NCI-H2227 (cell line): ENCODE measurements at regions not wholly inside any gene's neighbourhood (a gene's known extent, or its start where the extent isn't known, plus 50 kb on each side); places are given as distances from the start of the nearest gene placed in this dataset.
A peak's percentile ranks its signal among the peaks of the same experiment; 100 is the strongest.

Experiments
- DNase-seq: peaks from one replicate; lab custom pipeline; 2025; ENCODE audit not compliant: unreplicated experiment; lab: John Stamatoyannopoulos, UW

DNA sequence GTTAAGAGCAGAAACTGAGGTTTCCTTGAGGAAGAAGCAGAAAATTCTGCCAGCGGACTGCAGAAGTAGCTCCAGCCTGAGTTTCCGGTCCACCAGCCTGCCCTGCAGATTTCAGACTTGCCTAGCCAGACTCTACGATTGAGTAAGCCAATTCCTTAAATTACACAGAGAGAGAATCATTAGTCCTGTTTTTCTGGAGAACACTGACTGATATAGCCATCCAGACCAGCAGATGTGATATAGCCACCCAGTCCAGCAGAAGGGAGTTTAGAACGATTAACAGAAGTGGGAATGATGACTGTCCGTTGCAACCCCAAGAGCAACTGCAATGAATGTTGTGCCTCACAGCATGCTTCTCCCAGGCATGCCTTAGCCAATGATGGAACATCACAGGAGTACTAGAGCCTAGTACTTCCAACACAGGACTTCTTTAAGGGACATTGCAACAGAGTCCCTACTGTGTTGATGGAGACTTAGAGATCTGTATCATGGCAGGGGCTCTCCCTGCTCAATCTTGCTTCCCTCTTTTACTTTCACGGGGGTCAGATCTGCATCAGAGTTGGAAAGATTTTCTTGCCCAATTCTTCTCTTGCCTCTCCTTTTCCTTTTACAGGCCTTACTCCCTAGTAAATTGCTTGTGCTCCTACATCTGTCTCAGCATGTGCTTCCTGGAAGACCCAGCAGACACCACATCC is 264.6 kb upstream of the CLNK start:
- DNase-seq: no peak

- DNase-seq: no peak
Observed at GRCh38 chr4:10947898-10948297, 263.3 kb upstream of the CLNK start.

- DNase-seq: no peak
Observed at GRCh38 chr4:10944321-10944720, 259.8 kb upstream of the CLNK start.

DNA sequence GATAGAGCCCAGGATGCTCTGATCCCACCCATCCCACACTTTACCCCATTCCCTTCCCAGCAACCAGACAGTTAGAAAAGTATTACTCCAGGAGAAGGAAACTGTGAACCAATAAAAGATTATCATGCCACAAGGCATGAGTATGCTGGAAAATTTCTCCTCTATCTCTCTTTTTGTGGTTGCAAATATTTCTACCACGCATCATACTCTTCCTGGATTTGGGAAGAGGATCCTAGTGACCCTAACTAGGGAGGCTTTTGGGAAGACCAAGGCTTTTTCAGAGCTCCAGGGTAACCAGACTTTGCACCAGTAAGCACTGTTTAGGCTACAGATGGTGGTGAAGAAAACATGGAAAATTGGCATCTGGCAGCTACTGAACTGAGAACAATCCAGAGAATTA is 257.6 kb upstream of the CLNK start:
- no peak for DNase-seq

DNA sequence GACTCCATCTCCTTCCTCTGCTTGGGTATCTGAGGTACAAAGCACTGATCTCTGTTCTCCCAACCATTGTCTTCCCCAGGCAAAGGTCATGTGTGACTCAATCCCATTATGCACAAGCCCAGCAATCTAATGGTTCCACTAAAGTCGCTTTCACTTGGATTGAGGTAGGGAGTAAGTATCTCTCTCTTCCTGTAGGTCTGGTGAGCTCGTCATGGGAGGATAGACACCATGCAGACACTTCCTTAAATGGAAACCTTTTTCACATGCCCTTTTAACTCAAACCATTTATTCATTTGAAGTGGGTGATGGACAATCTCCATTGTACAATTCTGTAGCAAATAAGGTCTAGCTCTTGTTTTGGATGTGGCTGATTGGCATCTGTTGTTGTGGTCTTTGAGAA is 245.2 kb upstream of the CLNK start:
- DNase-seq: no peak

- no peak for DNase-seq
Observed at GRCh38 chr4:10925996-10926395, 241.4 kb upstream of the CLNK start.

DNA sequence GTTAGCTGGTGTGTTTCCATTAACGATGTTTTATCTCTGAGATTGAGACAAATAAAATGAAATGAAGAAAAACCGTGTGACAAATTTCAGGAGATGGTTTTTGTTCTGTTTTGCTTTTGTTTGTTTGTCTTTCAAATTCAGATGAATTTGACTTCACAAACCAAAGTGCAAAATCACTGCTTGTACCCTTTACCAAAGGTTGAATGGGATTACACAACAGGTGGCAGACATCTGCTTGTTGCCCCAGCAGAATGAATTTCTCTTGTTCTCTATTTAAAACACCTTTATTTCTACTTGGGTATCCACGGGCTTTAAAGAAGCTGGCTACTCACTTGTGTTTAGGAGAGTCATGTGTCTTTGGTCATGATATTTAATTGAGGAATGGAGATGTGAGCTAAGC is 239.7 kb upstream of the CLNK start:
- no peak for DNase-seq

DNA sequence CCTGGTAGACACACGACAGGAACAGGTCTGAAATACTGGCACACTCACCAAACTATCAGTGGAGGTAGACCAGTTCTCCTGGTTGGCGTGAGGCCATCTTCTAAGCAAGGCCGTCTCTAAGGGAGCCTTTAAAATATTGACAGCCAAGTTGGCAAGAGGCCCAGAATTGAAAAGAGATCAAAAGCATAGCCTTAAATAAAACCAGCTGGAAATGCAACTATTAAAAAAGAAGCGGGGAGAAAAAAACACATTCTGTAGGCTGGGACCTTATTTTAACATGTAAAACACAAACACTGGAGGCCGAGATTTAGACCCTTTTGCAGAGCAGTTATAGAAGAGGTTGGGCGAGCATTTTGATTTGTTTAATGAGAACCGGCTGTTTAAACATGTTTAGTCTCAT is 233.0 kb upstream of the CLNK start:
- peak; percentile 55 for DNase-seq

- DNase-seq: no peak
Observed at GRCh38 chr4:10898072-10898471, 213.5 kb upstream of the CLNK start.

DNA sequence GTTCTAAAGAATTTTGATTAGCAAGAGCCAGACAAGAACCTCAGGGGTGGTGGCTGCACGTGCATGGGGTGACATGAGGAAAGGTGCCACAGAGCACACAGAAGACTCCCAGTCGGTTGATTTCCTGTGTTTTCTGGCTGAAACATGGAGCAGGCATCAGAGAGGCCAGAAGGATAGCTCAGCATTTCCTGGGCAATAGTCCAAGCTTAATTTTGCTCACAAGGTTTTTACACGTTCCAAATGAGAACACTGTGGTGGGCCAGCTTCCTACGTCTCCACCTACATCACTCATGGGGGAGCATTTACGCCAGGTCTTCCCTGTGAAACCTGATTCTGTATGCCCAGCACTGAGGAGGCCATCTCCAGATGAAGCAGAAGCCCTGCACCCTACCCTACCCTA is 212.5 kb upstream of the CLNK start:
- DNase-seq: no peak

GRCh38 chr4:10893395-10893794 is 208.8 kb upstream of the CLNK start:
- DNase-seq: no peak

- DNase-seq: no peak
Observed at GRCh38 chr4:10891866-10892265, 207.3 kb upstream of the CLNK start.

DNA sequence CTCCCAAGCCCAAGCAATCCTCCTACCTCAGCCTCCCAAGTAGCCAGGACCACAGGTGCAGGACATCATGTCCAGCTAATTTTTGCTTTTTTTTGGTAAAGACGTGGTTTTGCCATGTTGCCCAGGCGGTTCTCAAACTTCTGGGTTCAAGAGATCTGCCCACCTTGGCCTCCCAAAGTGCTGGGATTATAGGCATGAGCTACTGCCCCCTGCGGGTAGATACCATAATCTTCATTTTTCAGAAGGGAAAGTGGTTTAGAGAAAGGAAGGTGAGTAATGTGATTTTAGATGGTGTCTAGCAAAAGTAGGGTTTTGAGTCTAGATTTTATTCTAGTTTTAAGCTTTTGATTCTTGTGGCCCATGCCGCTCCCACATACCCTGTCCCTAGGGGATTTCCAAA is 205.3 kb upstream of the CLNK start:
- DNase-seq: no peak

DNA sequence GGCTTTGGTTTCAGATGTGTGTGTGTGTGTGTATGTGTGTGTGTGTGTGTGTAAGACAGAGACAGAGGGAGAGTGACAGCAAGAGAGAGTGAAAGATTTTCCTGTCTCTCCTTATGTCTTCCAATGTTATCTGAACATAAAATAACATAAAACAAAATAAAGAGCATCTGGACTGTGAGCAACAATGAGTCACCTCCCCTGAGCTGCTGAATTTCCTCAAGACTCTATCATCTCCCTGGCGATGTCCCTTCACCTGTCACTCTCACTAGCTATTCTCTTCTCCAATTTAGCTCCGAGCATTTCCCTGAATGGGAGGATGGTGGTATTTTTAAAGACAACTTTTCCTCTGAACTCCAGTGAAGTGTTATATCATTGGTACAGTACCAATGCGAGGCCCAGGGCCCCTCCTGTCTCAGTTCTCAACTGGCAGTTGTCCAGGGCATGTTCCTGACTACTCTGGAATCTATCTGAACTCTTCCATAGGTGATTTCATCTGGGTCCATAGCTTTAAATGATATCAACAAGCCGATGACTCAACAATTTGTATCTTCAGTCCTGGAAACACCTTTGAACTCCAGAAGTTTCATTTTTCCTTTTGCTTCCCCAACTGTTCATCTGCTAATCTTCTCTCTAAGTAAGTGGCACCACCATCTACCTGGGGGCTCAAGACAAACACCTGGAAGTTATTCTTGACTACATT is 195.0 kb upstream of the CLNK start:
- DNase-seq: no peak

DNA sequence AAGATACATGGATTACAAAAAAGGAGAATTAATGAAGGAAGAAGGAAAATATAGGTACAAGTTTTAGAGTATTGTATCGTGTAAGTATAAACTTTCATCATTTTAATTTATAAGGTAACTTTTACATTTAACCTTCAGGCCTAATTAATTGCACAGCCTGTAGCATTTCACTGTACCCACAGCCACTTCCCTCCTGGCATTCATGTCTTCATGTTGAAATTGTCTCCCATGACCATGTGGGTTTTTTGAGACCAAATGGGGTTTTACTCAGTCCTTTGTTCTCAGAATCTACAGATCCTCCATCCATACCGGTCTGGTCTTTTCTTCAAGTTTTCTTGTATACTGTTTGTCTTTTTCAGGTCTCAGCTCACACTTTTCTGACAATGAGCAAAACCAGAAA is 194.3 kb upstream of the CLNK start:
- DNase-seq: no peak

- DNase-seq: no peak
Observed at GRCh38 chr4:10877076-10877475, 192.5 kb upstream of the CLNK start.

- DNase-seq: no peak
Observed at GRCh38 chr4:10875144-10875799, 190.7 kb upstream of the CLNK start.

DNA sequence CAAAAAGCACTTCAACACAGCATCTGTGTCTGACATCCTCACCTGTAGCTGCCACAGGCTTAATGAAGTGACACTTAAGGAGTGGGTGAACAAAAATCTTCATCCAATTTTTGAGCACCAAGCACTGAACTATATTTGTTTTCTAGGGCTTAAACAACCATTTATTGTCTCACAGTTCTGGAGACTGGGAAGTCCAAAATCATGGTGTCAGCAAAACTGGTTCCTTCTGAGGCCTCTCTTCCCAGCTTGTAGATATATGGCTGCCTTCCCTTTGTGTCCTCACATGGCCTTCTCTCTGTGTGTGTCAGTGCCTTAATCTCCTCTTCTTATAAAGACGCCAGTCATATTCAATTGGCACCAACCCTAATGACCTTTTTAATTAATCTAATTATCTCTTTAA is 189.2 kb upstream of the CLNK start:
- no peak for DNase-seq

DNA sequence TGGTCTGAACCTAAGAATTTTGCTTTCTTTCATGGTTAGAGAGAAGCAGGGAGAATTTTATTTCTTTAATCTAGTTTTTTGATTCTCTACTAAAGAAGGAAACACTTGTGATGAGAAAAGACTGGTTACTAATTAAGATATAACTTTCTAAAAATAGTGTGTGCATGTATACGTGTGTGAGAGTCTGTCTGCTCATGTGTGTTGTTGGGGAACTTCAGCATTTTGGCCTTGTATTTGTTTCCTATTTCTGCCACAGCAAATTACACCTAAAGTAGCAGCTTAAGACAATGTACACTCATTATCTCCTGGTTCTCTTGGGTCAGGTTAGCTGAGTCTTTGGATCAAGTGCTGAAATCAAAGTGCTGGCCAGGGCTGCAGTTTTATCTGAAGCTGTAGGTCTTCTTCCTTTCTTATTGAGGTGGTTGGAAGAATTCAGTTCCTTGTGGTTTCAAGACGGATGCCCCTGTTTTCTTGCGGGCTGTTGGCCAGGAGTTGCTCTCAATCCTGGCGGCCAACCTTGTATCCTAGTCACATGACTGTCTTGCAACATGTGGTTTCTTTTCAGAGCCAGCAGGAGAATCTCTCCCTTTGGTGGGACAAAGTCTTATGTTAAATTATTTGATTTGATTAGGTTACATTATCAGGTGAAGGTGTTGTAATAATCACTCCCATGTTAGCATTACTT is 188.4 kb upstream of the CLNK start:
- no peak for DNase-seq

DNA sequence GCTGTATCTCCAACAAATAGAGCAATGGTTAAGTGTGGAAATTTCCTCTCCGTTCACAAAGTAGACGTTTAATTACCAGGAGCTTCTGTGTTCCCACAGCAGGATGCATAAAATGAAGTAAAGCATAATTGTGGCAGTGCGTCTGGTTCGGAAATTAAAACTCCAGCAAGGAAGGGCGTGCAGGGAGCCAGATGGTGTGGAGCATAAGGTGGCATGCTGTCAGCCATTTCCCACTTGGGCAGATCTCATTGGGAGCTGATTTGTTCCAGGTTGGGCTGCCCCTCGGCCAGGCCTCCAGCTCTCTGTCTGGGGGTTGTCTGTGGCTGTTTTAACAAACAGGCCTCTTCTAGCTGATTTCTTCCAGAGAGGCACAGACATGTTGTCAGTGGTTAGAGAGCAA is 182.1 kb upstream of the CLNK start:
- DNase-seq: peak; percentile 6

DNA sequence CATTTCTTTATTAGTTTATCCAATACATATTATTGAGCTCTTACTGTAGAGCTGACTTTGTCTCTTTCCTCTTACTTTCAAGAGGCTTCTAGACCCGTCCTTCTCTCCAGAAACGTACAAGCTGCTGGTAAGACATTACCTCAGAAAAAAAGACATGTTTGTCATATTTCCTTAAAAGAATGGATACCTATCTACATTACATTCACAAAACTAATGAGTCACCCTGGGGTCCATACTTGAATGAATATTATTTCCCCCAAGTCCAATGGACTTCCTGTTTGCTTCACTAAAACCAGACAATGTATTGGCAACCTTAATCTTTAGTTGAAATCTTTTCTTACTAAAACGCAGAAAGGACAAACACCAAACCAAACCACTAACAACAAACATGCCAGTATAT is 176.5 kb upstream of the CLNK start:
- DNase-seq: no peak

DNA sequence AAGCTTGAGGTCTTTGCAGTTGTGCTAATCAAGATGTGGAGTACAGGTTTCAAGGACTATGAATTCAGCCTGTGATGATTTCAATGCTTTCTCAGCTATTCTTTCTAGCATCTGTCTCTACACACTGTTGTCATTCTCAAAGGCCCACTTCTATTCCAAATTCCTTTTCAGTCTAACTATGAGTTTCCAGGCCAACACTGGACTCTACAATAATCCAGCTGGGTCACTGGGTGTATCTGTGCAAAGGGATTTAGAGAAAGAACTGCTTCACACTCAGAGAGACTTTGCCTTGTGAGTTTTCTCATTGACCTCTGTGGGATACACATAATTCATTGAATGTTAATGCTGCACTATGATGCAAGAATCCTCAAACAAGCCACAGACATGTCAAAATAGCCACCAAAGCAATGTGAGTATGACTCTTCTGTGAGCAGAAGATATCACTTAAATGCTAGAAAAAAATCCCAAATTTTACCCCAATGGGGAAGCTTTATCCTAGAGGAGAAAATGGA is 171.8 kb upstream of the CLNK start:
- DNase-seq: no peak
